BJ (cell line): ENCODE measurements at regions not wholly inside any gene's neighbourhood (a gene's known extent, or its start where the extent isn't known, plus 50 kb on each side); places are given as distances from the start of the nearest gene placed in this dataset.
A peak's percentile ranks its signal among the peaks of the same experiment; 100 is the strongest.
"Not testable (repeated sequence)": the region's sequence is repeated elsewhere in the genome, so short reads cannot be mapped to it uniquely, and the experiment has no call there.

Experiments
- CTCF ChIA-PET: fragments of 350-600 bp; formaldehyde crosslinking; extraction: SDS; loops from one replicate; lab custom pipeline; 2021; ENCODE audit warnings: antibody characterized with exemption, inconsistent platforms; lab: Yijun Ruan, JAX
- POLR2A ChIA-PET: fragments of 300-600 bp; sonication (Branson Sonifier 250); formaldehyde crosslinking; extraction: SDS; loops from one replicate; lab custom pipeline; 2021; ENCODE audit warnings: antibody characterized with exemption; lab: Charles Lee
- DNase-seq: peaks from one replicate; pipeline ENCODE4 v3.0.0-alpha.2; 2011; ENCODE audit warnings: low read depth
- H3K27me3 ChIP-seq: 2 replicates; pipeline ENCODE4 v1.6.0; 2011; ENCODE audit warnings: low read length; ENCODE audit not compliant: control insufficient read depth, insufficient read depth
- H3K36me3 ChIP-seq: 2 replicates; pipeline ENCODE4 v1.5.1; 2011; ENCODE audit warnings: low read length; ENCODE audit not compliant: control insufficient read depth, insufficient read depth
- H3K4me3 ChIP-seq: 2 replicates; pipeline ENCODE4 v1.5.1; 2011; ENCODE audit warnings: low read depth, mild to moderate bottlenecking, control low read depth, low read length
- CTCF ChIP-seq: IDR thresholded peaks from 2 replicates; pipeline ENCODE4 v1.5.1; 2011; ENCODE audit warnings: low read depth, mild to moderate bottlenecking, control low read depth, inconsistent platforms, low read length, moderate library complexity; ENCODE audit not compliant: insufficient read depth

GRCh38 chr16:29304251-29304650, 102.3 kb downstream of the NPIPB11 start:
- ChIA-PET CTCF (no interaction called here), POLR2A (interaction anchor here (0.6 kb wide), 1 partner anchor 46 kb away, joined by 4 read pairs; no protein-coding TSS in a partner anchor)
- Histone ChIP-seq H3K27me3 (peaks cover 1% of the 10 kb centered on the region), H3K4me3 (no peak overlapping the region), H3K36me3 (no peaks in the 10 kb centered on the region)
- no peak for DNase-seq
- no peak for TF ChIP-seq CTCF

- H3K4me3 ChIP-seq = no peak overlapping the region
- H3K27me3 ChIP-seq = peaks cover 1% of the 10 kb centered on the region
- ChIA-PET POLR2A (no interaction called here), CTCF (no interaction called here)
- no peak for TF ChIP-seq CTCF
- no peak for DNase-seq
- H3K36me3 ChIP-seq = no peaks in the 10 kb centered on the region
Measured at GRCh38 chr16:29303520-29303919, 103.0 kb downstream of the NPIPB11 start.

GRCh38 chr16:29302976-29303375, 103.5 kb downstream of the NPIPB11 start:
- ChIA-PET CTCF (no interaction called here), POLR2A (no interaction called here)
- no peak for TF ChIP-seq CTCF
- H3K4me3 ChIP-seq = no peak overlapping the region
- H3K27me3 ChIP-seq = peaks cover 1% of the 10 kb centered on the region
- no peak for DNase-seq
- no peaks in the 10 kb centered on the region for H3K36me3 ChIP-seq

GRCh38 chr16:29302433-29302832, 104.1 kb downstream of the NPIPB11 start:
- POLR2A ChIA-PET, H3K36me3 ChIP-seq, DNase-seq, CTCF ChIA-PET, H3K27me3 ChIP-seq, H3K4me3 ChIP-seq: not testable (repeated sequence)

GRCh38 chr16:29301662-29302285, 104.7 kb downstream of the NPIPB11 start:
- H3K27me3 ChIP-seq, H3K36me3 ChIP-seq, H3K4me3 ChIP-seq, DNase-seq, CTCF ChIA-PET, POLR2A ChIA-PET: not testable (repeated sequence)

- CTCF ChIA-PET, DNase-seq, POLR2A ChIA-PET: not testable (repeated sequence)
Measured at GRCh38 chr16:29300541-29301535, 105.7 kb downstream of the NPIPB11 start.

GRCh38 chr16:29300030-29300491, 106.5 kb downstream of the NPIPB11 start:
- H3K27me3 ChIP-seq, H3K36me3 ChIP-seq, CTCF ChIA-PET, POLR2A ChIA-PET, H3K4me3 ChIP-seq: not testable (repeated sequence)
- DNase-seq = peak; percentile 54

More at GRCh38 chr16:29300541-29301535, 105.7 kb downstream of the NPIPB11 start:
- H3K36me3 ChIP-seq, H3K4me3 ChIP-seq, H3K27me3 ChIP-seq: not testable (repeated sequence)

- H3K27me3 ChIP-seq, DNase-seq, H3K4me3 ChIP-seq, H3K36me3 ChIP-seq, POLR2A ChIA-PET, CTCF ChIA-PET: not testable (repeated sequence)
Measured at GRCh38 chr16:29298997-29299396, 107.5 kb downstream of the NPIPB11 start.

- POLR2A ChIA-PET, CTCF ChIA-PET, H3K27me3 ChIP-seq, H3K4me3 ChIP-seq, DNase-seq, H3K36me3 ChIP-seq: not testable (repeated sequence)
Measured at GRCh38 chr16:29298307-29298706, 108.2 kb downstream of the NPIPB11 start.
